H1 (cell line): ENCODE measurements at regions not wholly inside any gene's neighbourhood (a gene's known extent, or its start where the extent isn't known, plus 50 kb on each side); places are given as distances from the start of the nearest gene placed in this dataset.

ENCODE experiments used
- CTCF ChIA-PET: fragments of 300-600 bp; sonication (Branson Sonifier 250); formaldehyde crosslinking; loops from one replicate; lab custom pipeline; 2021; ENCODE audit not compliant: partially characterized antibody; lab: Charles Lee
- POLR2A ChIA-PET: fragments of 300-600 bp; sonication (Branson Sonifier 250); formaldehyde crosslinking; loops from one replicate; lab custom pipeline; 2021; ENCODE audit warnings: inconsistent platforms; ENCODE audit not compliant: partially characterized antibody; lab: Charles Lee
- DNase-seq, 2 experiments: peaks; one replicate each; pipeline versions ENCODE4 v3.0.0 to v3.0.0-alpha.2; 2010 to 2022; ENCODE audit warnings: low spot score in 2 of 2, low read depth in 1 of 2, mixed read lengths in 1 of 2
- FAIRE-seq: peaks from 2 replicates; lab custom pipeline; 2011; peaks lifted over from hg19 to GRCh38; lab: Jason Lieb, UNC
- H2AFZ ChIP-seq: 2 replicates; pipeline ENCODE4 v1.8.1; 2012; ENCODE audit warnings: low read length, inconsistent platforms
- H2AK5ac ChIP-seq: 2 replicates; pipeline ENCODE4 v1.6.1; 2013; ENCODE audit warnings: low read depth, low read length
- H2BK120ac ChIP-seq: replicated peaks from 2 replicates; pipeline ENCODE3; 2013; ENCODE audit warnings: low read depth, low read length, inconsistent platforms
- H2BK12ac ChIP-seq: 2 replicates; pipeline ENCODE4 v1.6.1; 2013; ENCODE audit warnings: low read depth, low read length
- H2BK15ac ChIP-seq: 2 replicates; pipeline ENCODE4 v1.6.1; 2013; ENCODE audit warnings: low read length
- H2BK20ac ChIP-seq: 2 replicates; pipeline ENCODE4 v1.6.1; 2013; ENCODE audit warnings: low read length
- H2BK5ac ChIP-seq: 2 replicates; pipeline ENCODE4 v1.6.1; 2013; ENCODE audit warnings: low read depth, low read length
- H3K14ac ChIP-seq: 2 replicates; pipeline ENCODE4 v1.6.1; 2013; ENCODE audit warnings: inconsistent platforms; ENCODE audit not compliant: insufficient read length
- H3K18ac ChIP-seq: 2 replicates; pipeline ENCODE4 v1.6.1; 2013; ENCODE audit warnings: low read length; ENCODE audit errors: extremely low read depth
- H3K23ac ChIP-seq: 2 replicates; pipeline ENCODE4 v1.6.1; 2013; ENCODE audit warnings: inconsistent platforms; ENCODE audit not compliant: insufficient read length
- H3K23me2 ChIP-seq: 2 replicates; pipeline ENCODE4 v1.6.1; 2013; ENCODE audit warnings: low read depth, low read length
- H3K27ac ChIP-seq: 2 replicates; pipeline ENCODE4 v1.6.1; 2011; ENCODE audit warnings: low read depth, low read length, inconsistent platforms
- H3K27me3 ChIP-seq, 4 experiments: replicated peaks in 1 of 4; 1 replicate in 1 of 4; 2 replicates in 3 of 4; pipeline versions ENCODE4 v1.6.1 to v1.8.1; 2011 to 2013; ENCODE audit warnings: low read length in 3 of 4, mild to moderate bottlenecking in 3 of 4, inconsistent platforms in 2 of 4, mixed read lengths in 2 of 4, moderate library complexity in 1 of 4; ENCODE audit not compliant: control insufficient read depth in 3 of 4, insufficient read depth in 3 of 4; ENCODE audit errors: extremely low read depth in 1 of 4
- H3K36me3 ChIP-seq, 4 experiments: 2 replicates each; pipeline versions ENCODE4 v1.6.1 to v1.8.1; 2011 to 2013; ENCODE audit warnings: mild to moderate bottlenecking in 4 of 4, low read length in 3 of 4, moderate library complexity in 2 of 4, control low read depth in 1 of 4, inconsistent platforms in 1 of 4; ENCODE audit not compliant: insufficient read depth in 4 of 4, control insufficient read depth in 2 of 4
- H3K4ac ChIP-seq: replicated peaks from 2 replicates; pipeline ENCODE3; 2013; ENCODE audit warnings: low read length, low read depth, mixed read lengths, inconsistent platforms; ENCODE audit not compliant: insufficient read length
- H3K4me1 ChIP-seq, 4 experiments: replicated peaks in 1 of 4; 1 replicate in 1 of 4; 2 replicates in 3 of 4; pipeline versions ENCODE4 v1.6.1 to v1.8.1; 2011 to 2013; ENCODE audit warnings: low read length in 3 of 4, inconsistent platforms in 2 of 4, mixed read lengths in 1 of 4; ENCODE audit not compliant: insufficient read depth in 4 of 4, control insufficient read depth in 3 of 4
- H3K4me2 ChIP-seq, 2 experiments: 2 replicates each; pipeline versions ENCODE4 v1.6.1 to v1.8.1; 2011 to 2013; ENCODE audit warnings: low read depth in 2 of 2, low read length in 2 of 2, control low read depth in 1 of 2, inconsistent platforms in 1 of 2, mild to moderate bottlenecking in 1 of 2; ENCODE audit not compliant: insufficient read depth in 1 of 2
- H3K4me3 ChIP-seq, 4 experiments: fragments of 200-600, 300-600 bp in 1 of 4; sonication (generic), shearing (Covaris generic), sonication (Bioruptor Twin) in 1 of 4; 2 replicates each; pipeline versions ENCODE4 v1.5.1 to v1.8.1; 2011 to 2016; ENCODE audit warnings: low read length in 4 of 4, low read depth in 3 of 4, control low read depth in 2 of 4, inconsistent platforms in 2 of 4, mild to moderate bottlenecking in 2 of 4, mixed read lengths in 1 of 4, moderate library complexity in 1 of 4; ENCODE audit not compliant: insufficient read depth in 2 of 4; ENCODE audit errors: extremely low read depth in 1 of 4
- H3K56ac ChIP-seq: replicated peaks from 2 replicates; pipeline ENCODE3; 2013; ENCODE audit warnings: low read depth, mild to moderate bottlenecking, mixed read lengths, low read length, inconsistent platforms; ENCODE audit not compliant: insufficient read length
- H3K79me1 ChIP-seq: 2 replicates; pipeline ENCODE4 v1.6.1; 2013; ENCODE audit warnings: low read depth, low read length, control low read depth
- H3K79me2 ChIP-seq, 2 experiments: 2 replicates each; pipeline versions ENCODE4 v1.6.1 to v1.8.1; 2012 to 2013; ENCODE audit warnings: low read length in 2 of 2, mild to moderate bottlenecking in 2 of 2, inconsistent platforms in 1 of 2; ENCODE audit not compliant: insufficient read depth in 2 of 2, control insufficient read depth in 1 of 2
- H3K9ac ChIP-seq, 4 experiments: replicated peaks in 1 of 4; 1 replicate in 1 of 4; 2 replicates in 3 of 4; pipeline versions ENCODE4 v1.6.1 to v1.8.1; 2011 to 2013; ENCODE audit warnings: low read depth in 3 of 4, low read length in 3 of 4, control low read depth in 2 of 4, mild to moderate bottlenecking in 2 of 4, moderate library complexity in 2 of 4, inconsistent platforms in 1 of 4; ENCODE audit errors: extremely low read depth in 1 of 4
- H3K9me3 ChIP-seq, 2 experiments: 2 replicates each; pipeline versions ENCODE4 v1.6.1 to v1.8.1; 2012 to 2013; ENCODE audit warnings: mild to moderate bottlenecking in 2 of 2, moderate library complexity in 2 of 2, control low read depth in 1 of 2, inconsistent platforms in 1 of 2, low read depth in 1 of 2, low read length in 1 of 2, mixed read lengths in 1 of 2; ENCODE audit not compliant: insufficient read depth in 2 of 2
- H4K20me1 ChIP-seq, 2 experiments: replicated peaks in 1 of 2; 2 replicates each; pipeline versions ENCODE3 to v1.8.1; 2011 to 2013; ENCODE audit warnings: inconsistent platforms in 2 of 2, low read length in 2 of 2, mild to moderate bottlenecking in 1 of 2; ENCODE audit not compliant: insufficient read depth in 2 of 2, control insufficient read depth in 1 of 2
- H4K5ac ChIP-seq: 2 replicates; pipeline ENCODE4 v1.6.1; 2013; ENCODE audit warnings: low read length, low read depth, mixed read lengths, inconsistent platforms; ENCODE audit not compliant: insufficient read length
- H4K8ac ChIP-seq: 2 replicates; pipeline ENCODE4 v1.8.0; 2013; ENCODE audit warnings: mild to moderate bottlenecking, moderate library complexity, low read length, inconsistent platforms; ENCODE audit not compliant: insufficient read depth; ENCODE audit errors: extremely low read depth
- H4K91ac ChIP-seq: replicated peaks from 2 replicates; pipeline ENCODE3; 2013; ENCODE audit warnings: low read length, mixed read lengths, inconsistent platforms; ENCODE audit not compliant: insufficient read length
- ASH2L ChIP-seq: fragments of 200-600, 300-600 bp; sonication (generic); IDR thresholded peaks from one replicate; pipeline ENCODE4 v1.7.1; 2017; ENCODE audit warnings: low read length
- CBX5 ChIP-seq: fragments of 300-800, 300-1000 bp; sonication (generic); IDR thresholded peaks from 2 replicates; pipeline ENCODE4 v1.7.1; 2016; ENCODE audit warnings: antibody characterized with exemption, low read length, low read depth
- CREB1 ChIP-seq: IDR thresholded peaks from 2 replicates; pipeline ENCODE4 v1.6.1; 2012; ENCODE audit warnings: inconsistent platforms
- EGR1 ChIP-seq: IDR thresholded peaks from 2 replicates; pipeline ENCODE4 v1.6.1; 2011; ENCODE audit warnings: low read depth, low read length, borderline replicate concordance
- GTF2F1 ChIP-seq: IDR thresholded peaks from 2 replicates; pipeline ENCODE4 v1.6.1; 2012; ENCODE audit warnings: low read depth, low read length, improper control_type of control experiment, borderline replicate concordance
- MAFK ChIP-seq: IDR thresholded peaks from 2 replicates; pipeline ENCODE4 v1.6.1; 2012; ENCODE audit warnings: low read depth, mild to moderate bottlenecking, improper control_type of control experiment, low read length
- NANOG ChIP-seq: IDR thresholded peaks from 2 replicates; pipeline ENCODE4 v1.6.1; 2011; ENCODE audit warnings: low read length, low read depth, mild to moderate bottlenecking, inconsistent platforms; ENCODE audit not compliant: insufficient read depth, poor library complexity, severe bottlenecking
- POLR2A ChIP-seq, 2 experiments: IDR thresholded peaks; 1 replicate in 1 of 2; 2 replicates in 1 of 2; pipeline ENCODE4 v1.6.1; 2011; ENCODE audit warnings: low read depth in 2 of 2, low read length in 2 of 2, mild to moderate bottlenecking in 2 of 2; ENCODE audit errors: control extremely low read depth in 1 of 2
- POU5F1 ChIP-seq: IDR thresholded peaks from 2 replicates; pipeline ENCODE4 v1.6.1; 2011; ENCODE audit warnings: low read depth, mild to moderate bottlenecking, low read length, moderate library complexity
- RXRA ChIP-seq: IDR thresholded peaks from 2 replicates; pipeline ENCODE4 v1.6.1; 2011; ENCODE audit warnings: low read depth, mild to moderate bottlenecking, low read length, moderate library complexity; ENCODE audit not compliant: insufficient read depth
- SIX5 ChIP-seq: IDR thresholded peaks from 2 replicates; pipeline ENCODE4 v1.6.1; 2011; ENCODE audit warnings: mild to moderate bottlenecking, low read depth, low read length
- TBP ChIP-seq: IDR thresholded peaks from 2 replicates; pipeline ENCODE4 v1.6.1; 2011; ENCODE audit warnings: low read depth, low read length, improper control_type of control experiment
- WGBS, 2 experiments: shearing (Covaris generic) in 1 of 2; methylation state at CpG; one replicate each; pipeline versions ENCODE4 v1.1.6 to v1.1.7; 2013 to 2015; ENCODE audit warnings: low lambda C conversion rate in 2 of 2, mixed read lengths in 2 of 2, inconsistent platforms in 1 of 2, low coverage in 1 of 2, missing lambda C conversion rate in 1 of 2; ENCODE audit not compliant: insufficient replicate concordance in 2 of 2, insufficient coverage in 1 of 2, insufficient read length in 1 of 2; ENCODE audit errors: extremely low coverage in 1 of 2, missing lambda C conversion rate in 1 of 2; 5-methylcytosine and 5-hydroxymethylcytosine counted together

- FAIRE-seq (no peak), DNase-seq (no peak)
- no peak overlapping the region for H2AFZ ChIP-seq
- WGBS, 2 experiments: 94 to 100% methylated on average over 3 to 4 of the region's 4 CpGs
- H3K56ac ChIP-seq: no peak overlapping the region
- no peak overlapping the region for H3K27ac ChIP-seq
- no peak overlapping the region for H2BK5ac ChIP-seq
- H3K27me3 ChIP-seq: no peaks in the 10 kb centered on the region
- H3K14ac ChIP-seq: no peak overlapping the region
- ChIA-PET POLR2A (no interaction called here), CTCF (no interaction called here)
- H3K79me1 ChIP-seq: no peaks in the 10 kb centered on the region
- H2AK5ac ChIP-seq: no peak overlapping the region
- TF ChIP-seq CREB1 (no peak), POU5F1 (no peak), ASH2L (no peak), MAFK (no peak), EGR1 (no peak), SIX5 (no peak), POLR2A (IDR thresholded peaks at IDR 0.05; ENCODE audit: control extremely low read depth in 1 of 2, low read depth in 2 of 2, low read length in 2 of 2) (no peak), TBP (no peak), CBX5 (no peak), GTF2F1 (no peak), RXRA (no peak), NANOG (no peak)
- H4K91ac ChIP-seq: no peak overlapping the region
- no peaks in the 10 kb centered on the region for H3K9me3 ChIP-seq
- no peaks in the 10 kb centered on the region for H3K4me1 ChIP-seq
- H4K20me1 ChIP-seq: no peaks in the 10 kb centered on the region
- H4K5ac ChIP-seq: no peak overlapping the region
- no peaks in the 10 kb centered on the region for H3K23me2 ChIP-seq
- no peak overlapping the region for H4K8ac ChIP-seq
- no peak overlapping the region for H2BK12ac ChIP-seq
- H3K9ac ChIP-seq: no peak overlapping the region
- no peak overlapping the region for H3K4ac ChIP-seq
- no peaks in the 10 kb centered on the region for H3K36me3 ChIP-seq
- no peak overlapping the region for H2BK20ac ChIP-seq
- no peaks in the 10 kb centered on the region for H3K79me2 ChIP-seq
- H3K18ac ChIP-seq: no peak overlapping the region
- H3K4me2 ChIP-seq: no peak overlapping the region
- no peak overlapping the region for H2BK15ac ChIP-seq
- H2BK120ac ChIP-seq: no peak overlapping the region
- H3K23ac ChIP-seq: no peak overlapping the region
- H3K4me3 ChIP-seq: no peak overlapping the region
Observed at GRCh38 chr12:17388679-17389078, 701.3 kb downstream of the RERGL start.
